Endothelial cell of umbilical vein (primary cell): ENCODE measurements at regions not wholly inside any gene's neighbourhood (a gene's known extent, or its start where the extent isn't known, plus 50 kb on each side); places are given as distances from the start of the nearest gene placed in this dataset.

Source experiments
- POLR2A ChIP-seq: IDR thresholded peaks from 2 replicates; pipeline ENCODE4 v1.6.1; 2012; ENCODE audit warnings: low read depth, mild to moderate bottlenecking, control low read depth, low read length
- POLR2AphosphoS5 ChIP-seq: IDR thresholded peaks from 2 replicates; pipeline ENCODE4 v1.6.1; 2012; ENCODE audit warnings: low read depth, mild to moderate bottlenecking, control low read depth, low read length, moderate library complexity; ENCODE audit not compliant: insufficient read depth
- TF ChIP-seq, protein P1 (sequence below), 2 donors: IDR thresholded peaks; 1 replicate in 1 of 2; 2 replicates in 1 of 2; pipeline ENCODE4 v1.5.1; 2011; ENCODE audit warnings: low read length in 2 of 2, mild to moderate bottlenecking in 2 of 2, moderate library complexity in 2 of 2, control low read depth in 1 of 2, inconsistent platforms in 1 of 2, low read depth in 1 of 2; ENCODE audit not compliant: insufficient read depth in 1 of 2; ENCODE audit errors: extremely low read depth in 1 of 2

DNA sequence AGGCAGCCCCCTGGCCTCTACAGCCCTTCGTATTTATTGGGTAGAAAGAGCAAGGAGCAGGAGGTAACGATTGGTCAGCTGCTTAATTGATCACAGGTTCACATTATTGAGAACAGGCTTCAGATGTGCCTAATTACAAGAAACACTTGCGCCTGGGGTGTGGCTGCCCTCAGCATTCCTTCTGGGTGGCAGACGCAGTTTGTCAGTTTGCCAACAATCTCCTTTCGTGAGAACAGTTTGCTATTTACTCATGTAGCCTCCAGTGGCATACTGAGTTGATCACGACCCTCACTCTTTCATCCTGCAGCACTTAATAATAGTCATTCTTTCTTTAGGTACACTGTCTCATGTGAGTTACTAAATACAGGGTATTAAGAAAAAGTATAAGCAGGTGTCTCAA is 985.6 kb downstream of the SLITRK5 start:
- TF ChIP-seq, protein P1, sequence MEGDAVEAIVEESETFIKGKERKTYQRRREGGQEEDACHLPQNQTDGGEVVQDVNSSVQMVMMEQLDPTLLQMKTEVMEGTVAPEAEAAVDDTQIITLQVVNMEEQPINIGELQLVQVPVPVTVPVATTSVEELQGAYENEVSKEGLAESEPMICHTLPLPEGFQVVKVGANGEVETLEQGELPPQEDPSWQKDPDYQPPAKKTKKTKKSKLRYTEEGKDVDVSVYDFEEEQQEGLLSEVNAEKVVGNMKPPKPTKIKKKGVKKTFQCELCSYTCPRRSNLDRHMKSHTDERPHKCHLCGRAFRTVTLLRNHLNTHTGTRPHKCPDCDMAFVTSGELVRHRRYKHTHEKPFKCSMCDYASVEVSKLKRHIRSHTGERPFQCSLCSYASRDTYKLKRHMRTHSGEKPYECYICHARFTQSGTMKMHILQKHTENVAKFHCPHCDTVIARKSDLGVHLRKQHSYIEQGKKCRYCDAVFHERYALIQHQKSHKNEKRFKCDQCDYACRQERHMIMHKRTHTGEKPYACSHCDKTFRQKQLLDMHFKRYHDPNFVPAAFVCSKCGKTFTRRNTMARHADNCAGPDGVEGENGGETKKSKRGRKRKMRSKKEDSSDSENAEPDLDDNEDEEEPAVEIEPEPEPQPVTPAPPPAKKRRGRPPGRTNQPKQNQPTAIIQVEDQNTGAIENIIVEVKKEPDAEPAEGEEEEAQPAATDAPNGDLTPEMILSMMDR (IDR thresholded peaks at IDR 0.05; ENCODE audit: extremely low read depth in 1 of 2, insufficient read depth in 1 of 2, low read depth in 1 of 2, low read length in 2 of 2), result no peak
- TF ChIP-seq POLR2AphosphoS5 (no peak), POLR2A (no peak)
